Karpas-422 (cell line): ENCODE measurements at regions not wholly inside any gene's neighbourhood (a gene's known extent, or its start where the extent isn't known, plus 50 kb on each side); places are given as distances from the start of the nearest gene placed in this dataset.

ENCODE experiments used
- DNase-seq: peaks from one replicate; pipeline ENCODE4 v3.0.0-alpha.2; 2015
- H2AFZ ChIP-seq: fragments of 200-600 bp; sonication (generic); 2 replicates; pipeline ENCODE4 v1.6.1; 2014; ENCODE audit warnings: antibody characterized with exemption, low read length, mixed read lengths
- H3K27ac ChIP-seq: fragments of 200-600 bp; sonication (generic); 2 replicates; pipeline ENCODE4 v1.5.1; 2014; ENCODE audit warnings: mild to moderate bottlenecking, low read length, moderate library complexity
- H3K27me3 ChIP-seq: fragments of 200-600 bp; sonication (generic); 2 replicates; pipeline ENCODE4 v1.6.1; 2014; ENCODE audit warnings: low read length, mixed read lengths
- H3K36me3 ChIP-seq: fragments of 200-600 bp; sonication (generic); 2 replicates; pipeline ENCODE4 v1.6.1; 2014; ENCODE audit warnings: low read length, mixed read lengths; ENCODE audit not compliant: insufficient read depth
- H3K4me1 ChIP-seq: fragments of 200-600 bp; sonication (generic); 2 replicates; pipeline ENCODE4 v1.6.1; 2014; ENCODE audit warnings: mild to moderate bottlenecking, low read length, mixed read lengths
- H3K4me2 ChIP-seq: fragments of 200-600 bp; sonication (generic); 2 replicates; pipeline ENCODE4 v1.6.1; 2014; ENCODE audit warnings: low read length, low read depth, mild to moderate bottlenecking; ENCODE audit not compliant: poor library complexity, severe bottlenecking
- H3K4me3 ChIP-seq: fragments of 200-600 bp; sonication (generic); 2 replicates; pipeline ENCODE4 v1.5.1; 2014; ENCODE audit warnings: mild to moderate bottlenecking, antibody characterized with exemption, low read length, mixed read lengths
- H3K79me2 ChIP-seq: fragments of 200-600 bp; sonication (generic); 2 replicates; pipeline ENCODE4 v1.6.1; 2014; ENCODE audit warnings: mild to moderate bottlenecking, low read length, mixed read lengths
- H3K9ac ChIP-seq: fragments of 200-600 bp; sonication (generic); 2 replicates; pipeline ENCODE4 v1.6.0; 2014; ENCODE audit warnings: low read length
- H3K9me2 ChIP-seq: fragments of 200-600 bp; sonication (generic), shearing (Covaris generic); replicated peaks from 2 replicates; pipeline ENCODE4 v1.6.0; 2014; ENCODE audit warnings: mild to moderate bottlenecking, low read length, moderate library complexity; ENCODE audit not compliant: insufficient read depth
- H3K9me3 ChIP-seq: fragments of 300-700, 200-600 bp; sonication (generic); 2 replicates; pipeline ENCODE4 v1.6.1; 2014; ENCODE audit warnings: low read length, mixed read lengths
- H4K20me1 ChIP-seq: fragments of 200-600 bp; sonication (generic); 2 replicates; pipeline ENCODE4 v1.6.1; 2014; ENCODE audit warnings: mild to moderate bottlenecking, antibody characterized with exemption, low read length, low read depth; ENCODE audit not compliant: insufficient read depth

DNA sequence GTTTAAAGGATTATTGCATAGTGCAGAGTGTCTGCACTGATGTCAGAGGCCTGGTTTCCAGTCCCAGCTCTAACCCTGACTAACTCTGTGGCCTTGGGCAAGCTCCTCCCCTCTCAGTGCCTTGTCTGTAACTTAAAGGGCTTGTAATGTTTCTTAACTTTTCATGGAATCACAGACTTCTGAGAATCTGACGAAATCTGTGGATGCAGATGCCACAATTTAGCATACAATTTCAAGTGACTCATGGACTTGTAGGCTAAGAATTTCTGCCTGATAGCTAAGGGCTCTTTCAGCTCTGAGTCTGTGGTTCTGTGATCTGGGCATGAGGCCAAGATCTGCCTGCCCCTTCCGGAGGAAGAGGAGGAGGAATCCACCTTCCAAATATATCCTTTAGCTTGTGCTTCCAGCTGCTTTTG is 236.9 kb downstream of the AR start:
- H3K79me2 ChIP-seq: no peaks in the 10 kb centered on the region
- H3K9ac ChIP-seq: no peak overlapping the region
- H3K4me1 ChIP-seq: peaks cover 8% of the 10 kb centered on the region
- H3K4me2 ChIP-seq: no peak overlapping the region
- no peaks in the 10 kb centered on the region for H4K20me1 ChIP-seq
- no peak overlapping the region for H3K27ac ChIP-seq
- H3K4me3 ChIP-seq: no peak overlapping the region
- H3K9me2 ChIP-seq: no peaks in the 10 kb centered on the region
- no peak for DNase-seq
- no peaks in the 10 kb centered on the region for H3K27me3 ChIP-seq
- no peaks in the 10 kb centered on the region for H3K9me3 ChIP-seq
- H3K36me3 ChIP-seq: no peaks in the 10 kb centered on the region
- H2AFZ ChIP-seq: peak overlapping the region; percentile 66; the same call in 1 of the 2 replicates

DNA sequence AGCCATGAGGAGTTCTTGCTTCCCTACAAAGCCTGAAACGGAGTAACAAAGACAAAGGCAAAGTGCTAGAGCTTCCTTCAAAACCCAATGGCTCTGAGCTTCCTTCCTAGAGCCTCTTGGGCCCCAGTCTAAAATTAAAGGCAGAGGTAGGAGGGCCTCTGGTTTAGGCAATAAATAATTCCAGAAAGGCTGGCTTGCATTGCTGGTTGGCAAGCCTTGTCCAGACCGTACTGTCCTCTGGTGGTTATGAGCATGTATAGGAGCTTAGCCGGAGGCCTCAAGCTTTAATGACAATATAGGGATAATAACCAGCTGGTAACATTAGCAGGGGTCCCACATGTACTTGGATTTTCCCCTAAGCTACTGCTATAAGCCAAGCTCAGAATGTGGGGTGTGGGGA is 237.3 kb downstream of the AR start:
- Histone ChIP-seq H3K36me3 (no peaks in the 10 kb centered on the region), H3K4me2 (no peak overlapping the region), H3K4me1 (peaks cover 8% of the 10 kb centered on the region), H3K4me3 (no peak overlapping the region), H2AFZ (0 out of 2 replicates have a peak overlapping the region, but pooled peaks have one; percentile 66), H3K27ac (no peak overlapping the region), H3K79me2 (no peaks in the 10 kb centered on the region), H3K9me2 (no peaks in the 10 kb centered on the region), H3K9ac (no peak overlapping the region), H4K20me1 (no peaks in the 10 kb centered on the region), H3K27me3 (no peaks in the 10 kb centered on the region), H3K9me3 (no peaks in the 10 kb centered on the region)
- DNase-seq: no peak

GRCh38 chrX:67784712-67785111 is 240.9 kb downstream of the AR start:
- no peaks in the 10 kb centered on the region for H4K20me1 ChIP-seq
- H3K9me3 ChIP-seq: no peaks in the 10 kb centered on the region
- H3K4me2 ChIP-seq: no peak overlapping the region
- H3K9ac ChIP-seq: no peak overlapping the region
- H3K4me1 ChIP-seq: peaks cover 8% of the 10 kb centered on the region
- no peak overlapping the region for H2AFZ ChIP-seq
- no peak overlapping the region for H3K4me3 ChIP-seq
- H3K79me2 ChIP-seq: no peaks in the 10 kb centered on the region
- H3K27me3 ChIP-seq: no peaks in the 10 kb centered on the region
- no peak for DNase-seq
- no peaks in the 10 kb centered on the region for H3K36me3 ChIP-seq
- no peaks in the 10 kb centered on the region for H3K9me2 ChIP-seq
- no peak overlapping the region for H3K27ac ChIP-seq

DNA sequence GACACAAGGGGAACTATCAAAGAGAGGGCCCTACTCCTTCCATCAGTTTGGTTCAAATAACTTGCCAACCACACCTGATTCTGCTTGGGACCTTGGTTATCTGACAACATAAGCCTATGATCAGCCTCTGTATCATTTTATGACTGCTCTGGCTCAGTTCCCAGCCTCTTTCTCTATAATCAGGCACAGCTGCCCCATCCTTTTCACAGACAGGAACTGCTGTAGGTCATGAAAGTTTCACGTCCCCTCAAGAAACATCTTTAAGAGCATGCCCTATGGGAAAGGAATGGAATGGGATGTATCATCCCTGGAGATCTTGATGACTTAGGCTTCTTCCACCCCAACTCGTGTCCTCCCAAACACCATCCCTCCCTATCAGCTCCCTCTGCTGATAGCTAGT is 243.4 kb downstream of the AR start:
- no peaks in the 10 kb centered on the region for H3K27me3 ChIP-seq
- no peaks in the 10 kb centered on the region for H3K9me2 ChIP-seq
- no peak overlapping the region for H3K4me2 ChIP-seq
- no peaks in the 10 kb centered on the region for H3K9me3 ChIP-seq
- no peaks in the 10 kb centered on the region for H3K4me1 ChIP-seq
- H3K36me3 ChIP-seq: no peaks in the 10 kb centered on the region
- DNase-seq: no peak
- no peak overlapping the region; the same call in 1 of the 2 replicates for H2AFZ ChIP-seq
- no peak overlapping the region for H3K4me3 ChIP-seq
- no peak overlapping the region for H3K9ac ChIP-seq
- no peaks in the 10 kb centered on the region for H3K79me2 ChIP-seq
- no peak overlapping the region for H3K27ac ChIP-seq
- no peaks in the 10 kb centered on the region for H4K20me1 ChIP-seq

GRCh38 chrX:67789536-67789935 is 245.7 kb downstream of the AR start:
- H3K9me3 ChIP-seq: no peaks in the 10 kb centered on the region
- H3K4me1 ChIP-seq: no peaks in the 10 kb centered on the region
- H3K27ac ChIP-seq: no peak overlapping the region
- H3K9me2 ChIP-seq: no peaks in the 10 kb centered on the region
- no peaks in the 10 kb centered on the region for H3K27me3 ChIP-seq
- H3K4me2 ChIP-seq: no peak overlapping the region
- H3K4me3 ChIP-seq: no peak overlapping the region
- H4K20me1 ChIP-seq: no peaks in the 10 kb centered on the region
- no peak overlapping the region for H3K9ac ChIP-seq
- no peaks in the 10 kb centered on the region for H3K36me3 ChIP-seq
- H3K79me2 ChIP-seq: no peaks in the 10 kb centered on the region
- no peak for DNase-seq
- H2AFZ ChIP-seq: peak overlapping the region; percentile 41; the same call in 1 of the 2 replicates
